ENCODE measurements at regions not wholly inside any gene's neighbourhood (a gene's known extent, or its start where the extent isn't known, plus 50 kb on each side); places are given as distances from the start of the nearest gene placed in this dataset.

- peaks cover 0 to 7% of the 10 kb centered on the region in 2 experiments; a peak in 2 of 4 replicates for H3K4me1 Mint-ChIP-seq
- no peak for DNase-seq
- H3K14ac ChIP-seq (ENCODE audit: insufficient read depth, low read length): no peak overlapping the region
- peaks cover 5% of the 10 kb centered on the region for H3K27me3 Mint-ChIP-seq (ENCODE audit: low read depth)
- no peak overlapping the region for H2BK20ac ChIP-seq (ENCODE audit: low read depth, low read length, poor library complexity, severe bottlenecking)
- no peak overlapping the region for H4K91ac ChIP-seq (ENCODE audit: insufficient read length, low read depth, low read length)
- no peak overlapping the region for H2BK15ac ChIP-seq (ENCODE audit: low read depth, low read length)
- no peaks in the 10 kb centered on the region for H4K20me1 ChIP-seq (ENCODE audit: control insufficient read depth, insufficient read depth, insufficient read length)
- H3K79me2 ChIP-seq (ENCODE audit: insufficient read depth, low read length): no peaks in the 10 kb centered on the region
- H3T11ph ChIP-seq (ENCODE audit: low read length): no peak overlapping the region
- no peak overlapping the region for H3K4me2 ChIP-seq (ENCODE audit: insufficient read depth, insufficient read length, low read length)
- H3K9me3 ChIP-seq (ENCODE audit: control insufficient read depth, low read depth, low read length): no peaks in the 10 kb centered on the region
- H3K23ac ChIP-seq (ENCODE audit: insufficient read length, low read depth, low read length): no peak overlapping the region
- WGBS (ENCODE audit: extremely low coverage, insufficient read length, low lambda C conversion rate): no CpG with 5 or more reads among the region's 2 CpGs
- H3K18ac ChIP-seq (ENCODE audit: insufficient read length, low read depth, low read length): no peak overlapping the region
- H2AK5ac ChIP-seq (ENCODE audit: insufficient read length, low read length): no peak overlapping the region
- no peak overlapping the region for H2AFZ ChIP-seq (ENCODE audit: low read length)
- H3K27ac Mint-ChIP-seq: no peak overlapping the region
- no peaks in the 10 kb centered on the region for H3K27me3 ChIP-seq (ENCODE audit: insufficient read depth, low read length)
- H2BK120ac ChIP-seq (ENCODE audit: low read depth, low read length, poor library complexity, severe bottlenecking): no peak overlapping the region
- H3K4me1 ChIP-seq (ENCODE audit: insufficient read depth, low read length): peaks cover 3% of the 10 kb centered on the region; the same call in 1 of the 2 replicates
- no peak for TF ChIP-seq CTCF (conservative IDR thresholded peaks at IDR 0.05)
- no peaks in the 10 kb centered on the region for H3K23me2 ChIP-seq (ENCODE audit: insufficient read length, low read depth, low read length, poor library complexity, severe bottlenecking)
- no peak overlapping the region for H3K4me3 Mint-ChIP-seq
- no peak overlapping the region for H3K4ac ChIP-seq (ENCODE audit: low read depth, low read length)
- no peak overlapping the region for H2BK5ac ChIP-seq (ENCODE audit: insufficient read length, low read length)
- no peak overlapping the region for H3K56ac ChIP-seq (ENCODE audit: insufficient read length, low read depth, low read length)
- no peak overlapping the region for H4K5ac ChIP-seq (ENCODE audit: insufficient read length, low read depth, low read length)
- no peaks in the 10 kb centered on the region; a peak in 1 of 5 replicates for H3K9me3 Mint-ChIP-seq
- H2BK12ac ChIP-seq (ENCODE audit: insufficient read length, low read depth, low read length): no peak overlapping the region
- H3K9ac ChIP-seq (ENCODE audit: extremely low read depth, insufficient read length, low read length): no peak overlapping the region
- H3K27ac ChIP-seq (ENCODE audit: insufficient read length, low read depth, low read length): no peak overlapping the region
- no peak overlapping the region for H4K8ac ChIP-seq (replicated peaks; ENCODE audit: insufficient read length, low read depth, low read length)
- no peaks in the 10 kb centered on the region for H3K79me1 ChIP-seq (ENCODE audit: insufficient read depth, low read depth, low read length, poor library complexity, severe bottlenecking)
- no peaks in the 10 kb centered on the region for H3K36me3 Mint-ChIP-seq (ENCODE audit: insufficient read depth in 1 of 3, low read depth in 3 of 3)
Observed at GRCh38 chr9:21682981-21683380, 119.5 kb upstream of the MTAP start.

All from H9 (cell line).